Daoy (cell line): ENCODE measurements at regions not wholly inside any gene's neighbourhood (a gene's known extent, or its start where the extent isn't known, plus 50 kb on each side); places are given as distances from the start of the nearest gene placed in this dataset.
"Not testable (repeated sequence)": the region's sequence is repeated elsewhere in the genome, so short reads cannot be mapped to it uniquely, and the experiment has no call there.

Experiments used
- DNase-seq: peaks from one replicate; pipeline ENCODE4 v3.0.0-alpha.2; 2015; ENCODE audit warnings: low read depth

GRCh38 chr7:149334930-149335329 is 72.9 kb downstream of the ZNF783 start:
- no peak for DNase-seq

- DNase-seq, result no peak
These were observed 86.9 kb downstream of the ZNF783 start for GRCh38 chr7:149348758-149349369.

- no peak for DNase-seq
These were observed 91.9 kb downstream of the ZNF783 start for GRCh38 chr7:149353739-149354504.

- DNase-seq, result not testable (repeated sequence)
These were observed 93.0 kb downstream of the ZNF783 start for GRCh38 chr7:149355035-149355389.

GRCh38 chr7:149355390-149356048 is 93.5 kb downstream of the ZNF783 start:
- DNase-seq, result peak; percentile 78

GRCh38 chr7:149362696-149363095 is 98.2 kb downstream of the ZNF777 start:
- DNase-seq, result no peak

GRCh38 chr7:149367418-149368180 is 93.3 kb downstream of the ZNF777 start:
- no peak for DNase-seq

GRCh38 chr7:149369497-149369896 is 91.4 kb downstream of the ZNF777 start:
- DNase-seq, result no peak

GRCh38 chr7:149370790-149371189 is 90.1 kb downstream of the ZNF777 start:
- DNase-seq, result no peak

GRCh38 chr7:149373089-149373488 is 87.8 kb downstream of the ZNF777 start:
- DNase-seq, result no peak

GRCh38 chr7:149375234-149376008 is 85.4 kb downstream of the ZNF777 start:
- DNase-seq, result no peak

GRCh38 chr7:149377386-149377785 is 83.5 kb downstream of the ZNF777 start:
- no peak for DNase-seq

- DNase-seq, result no peak
These were observed 81.2 kb downstream of the ZNF777 start for GRCh38 chr7:149379625-149380024.

- DNase-seq, result no peak
These were observed 79.6 kb downstream of the ZNF777 start for GRCh38 chr7:149381245-149381644.
